ENCODE measurements at regions not wholly inside any gene's neighbourhood (a gene's known extent, or its start where the extent isn't known, plus 50 kb on each side); places are given as distances from the start of the nearest gene placed in this dataset.

- no peak for TF ChIP-seq CTCF (IDR thresholded peaks at IDR 0.05; ENCODE audit: insufficient read depth, low read length, missing control alignments)
- CTCF ChIA-PET: interaction anchor here (0.9 kb wide), 1 partner anchor 22 kb away, joined by 3 read pairs; no protein-coding TSS in a partner anchor
- DNase-seq (ENCODE audit: low read depth, low spot score): peak; percentile 81
- POLR2A ChIA-PET: interaction anchor here (0.6 to 1.3 kb wide), 3 partner anchors 8 to 297 kb away, joined by 3 to 7 read pairs (median 3); no protein-coding TSS in a partner anchor
- H3K4me3 ChIP-seq (ENCODE audit: low read depth, low read length): no peak overlapping the region
Observed at GRCh38 chr1:222073307-222073995, 331.6 kb upstream of the DUSP10 start.

- DNase-seq (ENCODE audit: low read depth, low spot score): no peak
- ChIA-PET POLR2A (no interaction called here), CTCF (interaction anchor here (1.0 to 1.4 kb wide), 3 partner anchors 10 to 20 kb away, joined by 3 to 4 read pairs (median 3); no protein-coding TSS in a partner anchor)
- TF ChIP-seq CTCF (IDR thresholded peaks at IDR 0.05; ENCODE audit: insufficient read depth, low read length, missing control alignments): no peak
- no peak overlapping the region for H3K4me3 ChIP-seq (ENCODE audit: low read depth, low read length)
Observed at GRCh38 chr1:222071387-222071786, 329.5 kb upstream of the DUSP10 start.

- no peak for DNase-seq (ENCODE audit: low read depth, low spot score)
- TF ChIP-seq CTCF (IDR thresholded peaks at IDR 0.05; ENCODE audit: insufficient read depth, low read length, missing control alignments): no peak
- ChIA-PET CTCF (interaction anchor here (0.6 to 1.1 kb wide), 2 partner anchors 42 to 386 kb away, joined by 3 to 4 read pairs; no protein-coding TSS in a partner anchor), POLR2A (no interaction called here)
- no peak overlapping the region for H3K4me3 ChIP-seq (ENCODE audit: low read depth, low read length)
Observed at GRCh38 chr1:222068937-222069336, 327.0 kb upstream of the DUSP10 start.

GRCh38 chr1:222068101-222068500 is 326.2 kb upstream of the DUSP10 start:
- ChIA-PET CTCF (interaction anchor here (1.3 kb wide), 1 partner anchor 387 kb away, joined by 4 read pairs; no protein-coding TSS in a partner anchor), POLR2A (no interaction called here)
- no peak overlapping the region for H3K4me3 ChIP-seq (ENCODE audit: low read depth, low read length)
- no peak for TF ChIP-seq CTCF (IDR thresholded peaks at IDR 0.05; ENCODE audit: insufficient read depth, low read length, missing control alignments)
- no peak for DNase-seq (ENCODE audit: low read depth, low spot score)

GRCh38 chr1:222066539-222066938 is 324.6 kb upstream of the DUSP10 start:
- no peak for DNase-seq (ENCODE audit: low read depth, low spot score)
- ChIA-PET POLR2A (no interaction called here), CTCF (interaction anchor here (1.3 to 1.7 kb wide), 2 partner anchors 30 to 389 kb away, joined by 4 to 5 read pairs; no protein-coding TSS in a partner anchor)
- no peak overlapping the region for H3K4me3 ChIP-seq (ENCODE audit: low read depth, low read length)
- no peak for TF ChIP-seq CTCF (IDR thresholded peaks at IDR 0.05; ENCODE audit: insufficient read depth, low read length, missing control alignments)

- POLR2A ChIA-PET: interaction anchor here (0.8 kb wide), 1 partner anchor 8 kb away, joined by 3 read pairs; no protein-coding TSS in a partner anchor
- no peak for DNase-seq (ENCODE audit: low read depth, low spot score)
- no peak overlapping the region for H3K4me3 ChIP-seq (ENCODE audit: low read depth, low read length)
- no peak for TF ChIP-seq CTCF (IDR thresholded peaks at IDR 0.05; ENCODE audit: insufficient read depth, low read length, missing control alignments)
- CTCF ChIA-PET: interaction anchor here (1.2 to 1.7 kb wide), 2 partner anchors 18 to 31 kb away, joined by 5 read pairs; no protein-coding TSS in a partner anchor
Observed at GRCh38 chr1:222065234-222065633, 323.3 kb upstream of the DUSP10 start.
